ENCODE measurements at regions not wholly inside any gene's neighbourhood (a gene's known extent, or its start where the extent isn't known, plus 50 kb on each side); places are given as distances from the start of the nearest gene placed in this dataset.

- Histone ChIP-seq H3K27me3 (ENCODE audit: control insufficient read depth, insufficient read depth, low read length) (peaks cover 3% of the 10 kb centered on the region), H3K4me3 (ENCODE audit: low read depth, low read length) (no peak overlapping the region), H3K36me3 (ENCODE audit: control insufficient read depth, insufficient read depth, low read length) (no peaks in the 10 kb centered on the region)
- TF ChIP-seq, protein P1, sequence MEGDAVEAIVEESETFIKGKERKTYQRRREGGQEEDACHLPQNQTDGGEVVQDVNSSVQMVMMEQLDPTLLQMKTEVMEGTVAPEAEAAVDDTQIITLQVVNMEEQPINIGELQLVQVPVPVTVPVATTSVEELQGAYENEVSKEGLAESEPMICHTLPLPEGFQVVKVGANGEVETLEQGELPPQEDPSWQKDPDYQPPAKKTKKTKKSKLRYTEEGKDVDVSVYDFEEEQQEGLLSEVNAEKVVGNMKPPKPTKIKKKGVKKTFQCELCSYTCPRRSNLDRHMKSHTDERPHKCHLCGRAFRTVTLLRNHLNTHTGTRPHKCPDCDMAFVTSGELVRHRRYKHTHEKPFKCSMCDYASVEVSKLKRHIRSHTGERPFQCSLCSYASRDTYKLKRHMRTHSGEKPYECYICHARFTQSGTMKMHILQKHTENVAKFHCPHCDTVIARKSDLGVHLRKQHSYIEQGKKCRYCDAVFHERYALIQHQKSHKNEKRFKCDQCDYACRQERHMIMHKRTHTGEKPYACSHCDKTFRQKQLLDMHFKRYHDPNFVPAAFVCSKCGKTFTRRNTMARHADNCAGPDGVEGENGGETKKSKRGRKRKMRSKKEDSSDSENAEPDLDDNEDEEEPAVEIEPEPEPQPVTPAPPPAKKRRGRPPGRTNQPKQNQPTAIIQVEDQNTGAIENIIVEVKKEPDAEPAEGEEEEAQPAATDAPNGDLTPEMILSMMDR (IDR thresholded peaks at IDR 0.05; ENCODE audit: insufficient read depth, low read length, severe bottlenecking) = no peak
- FAIRE-seq (no peak), DNase-seq (ENCODE audit: low read depth) (no peak)
Observed at GRCh38 chr6:137365707-137366437, 128.3 kb downstream of the OLIG3 start.

- Histone ChIP-seq H3K36me3 (ENCODE audit: control insufficient read depth, insufficient read depth, low read length) (no peaks in the 10 kb centered on the region), H3K27me3 (ENCODE audit: control insufficient read depth, insufficient read depth, low read length) (no peaks in the 10 kb centered on the region), H3K4me3 (ENCODE audit: low read depth, low read length) (no peak overlapping the region)
- DNase-seq (ENCODE audit: low read depth) = peak; percentile 41
- TF ChIP-seq, protein P1 (IDR thresholded peaks at IDR 0.05; ENCODE audit: insufficient read depth, low read length, severe bottlenecking) = no peak
- FAIRE-seq = no peak
Observed at GRCh38 chr6:137363805-137364138, 130.4 kb downstream of the OLIG3 start.

DNA sequence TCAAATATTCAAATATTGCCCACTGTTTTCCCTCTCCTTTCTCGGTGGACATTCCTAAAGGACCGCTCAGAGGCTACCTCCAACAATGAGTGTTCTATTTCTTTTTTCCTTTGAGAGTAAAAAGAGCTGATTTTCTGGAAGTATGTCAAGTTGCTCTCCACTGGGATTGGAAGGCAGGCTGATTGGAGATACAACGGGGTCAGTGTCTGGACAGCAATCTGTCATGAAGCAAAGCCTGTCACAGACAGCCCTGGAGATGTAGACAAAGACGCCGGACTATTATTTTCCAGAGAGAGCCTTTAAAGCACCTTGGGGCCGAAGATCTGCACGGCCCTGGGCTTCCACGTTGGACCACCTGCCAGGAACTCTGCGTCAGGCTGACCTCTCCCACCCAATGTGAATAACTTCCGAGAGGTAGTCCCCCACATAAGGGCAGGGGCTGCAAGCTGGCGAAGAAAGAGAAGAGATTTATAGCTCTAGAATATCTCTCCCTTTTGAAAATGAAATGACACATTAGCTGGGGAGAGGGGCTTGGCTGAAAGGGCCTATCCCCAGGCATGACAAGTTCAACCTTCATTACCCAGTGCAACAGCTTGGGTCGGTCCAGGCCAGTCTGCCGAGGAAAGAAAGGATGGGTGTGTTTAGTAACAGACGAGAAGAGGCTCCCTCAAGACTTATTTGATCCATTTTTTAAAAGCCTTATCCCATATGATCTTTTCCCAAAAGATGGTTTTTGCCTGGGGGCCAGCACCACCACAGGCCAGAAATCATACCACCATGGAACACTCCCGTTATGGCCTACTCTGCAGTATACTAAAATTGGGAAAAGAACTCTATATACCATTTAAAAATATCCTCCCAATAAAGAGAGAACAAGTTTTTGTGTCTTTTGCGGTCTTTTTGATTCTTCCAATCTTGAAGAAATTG is 131.1 kb downstream of the OLIG3 start:
- FAIRE-seq = no peak

GRCh38 chr6:137361701-137362100 is 132.5 kb downstream of the OLIG3 start:
- DNase-seq (ENCODE audit: low read depth) (no peak), FAIRE-seq (no peak)
- TF ChIP-seq, protein P1 (IDR thresholded peaks at IDR 0.05; ENCODE audit: insufficient read depth, low read length, severe bottlenecking) = no peak
- Histone ChIP-seq H3K36me3 (ENCODE audit: control insufficient read depth, insufficient read depth, low read length) (no peaks in the 10 kb centered on the region), H3K4me3 (ENCODE audit: low read depth, low read length) (no peak overlapping the region), H3K27me3 (ENCODE audit: control insufficient read depth, insufficient read depth, low read length) (no peaks in the 10 kb centered on the region)

More for the DNA sequence above, 131.1 kb downstream of the OLIG3 start:
- no peak for DNase-seq (ENCODE audit: low read depth)
- H3K36me3 ChIP-seq (ENCODE audit: control insufficient read depth, insufficient read depth, low read length) = no peaks in the 10 kb centered on the region
- H3K4me3 ChIP-seq (ENCODE audit: low read depth, low read length) = no peak overlapping the region
- H3K27me3 ChIP-seq (ENCODE audit: control insufficient read depth, insufficient read depth, low read length) = no peaks in the 10 kb centered on the region
- TF ChIP-seq, protein P1 (IDR thresholded peaks at IDR 0.05; ENCODE audit: insufficient read depth, low read length, severe bottlenecking) = no peak

GRCh38 chr6:137358273-137358672 is 135.9 kb downstream of the OLIG3 start:
- DNase-seq (ENCODE audit: low read depth) (no peak), FAIRE-seq (no peak)
- Histone ChIP-seq H3K4me3 (ENCODE audit: low read depth, low read length) (no peak overlapping the region), H3K27me3 (ENCODE audit: control insufficient read depth, insufficient read depth, low read length) (no peaks in the 10 kb centered on the region), H3K36me3 (ENCODE audit: control insufficient read depth, insufficient read depth, low read length) (no peaks in the 10 kb centered on the region)
- TF ChIP-seq, protein P1 (IDR thresholded peaks at IDR 0.05; ENCODE audit: insufficient read depth, low read length, severe bottlenecking) = no peak

Data from bronchial epithelial cell (primary cell).